ENCODE measurements at regions not wholly inside any gene's neighbourhood (a gene's known extent, or its start where the extent isn't known, plus 50 kb on each side); places are given as distances from the start of the nearest gene placed in this dataset.

DNA sequence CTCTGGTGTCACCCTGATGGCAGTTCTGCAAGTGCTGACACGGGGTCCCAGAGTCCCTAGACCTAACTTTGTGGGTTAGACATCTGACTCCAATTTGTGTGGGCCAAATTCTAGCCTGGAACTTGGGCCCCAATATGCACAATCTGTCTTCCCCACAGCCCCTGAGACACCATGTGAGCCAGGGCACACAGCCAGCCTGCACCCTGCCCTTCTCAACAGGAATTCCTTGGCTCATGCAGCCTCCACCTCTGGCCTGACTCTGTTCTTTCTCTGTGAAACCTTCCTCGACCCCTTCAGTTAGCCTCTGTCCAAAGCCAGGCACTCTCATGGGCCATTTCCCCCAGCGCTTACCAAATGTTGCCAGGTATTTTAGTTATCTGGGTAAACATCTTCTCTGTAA, 59.1 kb upstream of the POU2AF1 start:
- TF ChIP-seq POLR2AphosphoS5 (IDR thresholded peaks at IDR 0.05; ENCODE audit: insufficient read depth in 1 of 2, low read depth in 1 of 2) = no peak
- TF ChIP-seq, protein P1, sequence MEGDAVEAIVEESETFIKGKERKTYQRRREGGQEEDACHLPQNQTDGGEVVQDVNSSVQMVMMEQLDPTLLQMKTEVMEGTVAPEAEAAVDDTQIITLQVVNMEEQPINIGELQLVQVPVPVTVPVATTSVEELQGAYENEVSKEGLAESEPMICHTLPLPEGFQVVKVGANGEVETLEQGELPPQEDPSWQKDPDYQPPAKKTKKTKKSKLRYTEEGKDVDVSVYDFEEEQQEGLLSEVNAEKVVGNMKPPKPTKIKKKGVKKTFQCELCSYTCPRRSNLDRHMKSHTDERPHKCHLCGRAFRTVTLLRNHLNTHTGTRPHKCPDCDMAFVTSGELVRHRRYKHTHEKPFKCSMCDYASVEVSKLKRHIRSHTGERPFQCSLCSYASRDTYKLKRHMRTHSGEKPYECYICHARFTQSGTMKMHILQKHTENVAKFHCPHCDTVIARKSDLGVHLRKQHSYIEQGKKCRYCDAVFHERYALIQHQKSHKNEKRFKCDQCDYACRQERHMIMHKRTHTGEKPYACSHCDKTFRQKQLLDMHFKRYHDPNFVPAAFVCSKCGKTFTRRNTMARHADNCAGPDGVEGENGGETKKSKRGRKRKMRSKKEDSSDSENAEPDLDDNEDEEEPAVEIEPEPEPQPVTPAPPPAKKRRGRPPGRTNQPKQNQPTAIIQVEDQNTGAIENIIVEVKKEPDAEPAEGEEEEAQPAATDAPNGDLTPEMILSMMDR (IDR thresholded peaks at IDR 0.05) = no peak
